ENCODE measurements at regions not wholly inside any gene's neighbourhood (a gene's known extent, or its start where the extent isn't known, plus 50 kb on each side); places are given as distances from the start of the nearest gene placed in this dataset.

DNA sequence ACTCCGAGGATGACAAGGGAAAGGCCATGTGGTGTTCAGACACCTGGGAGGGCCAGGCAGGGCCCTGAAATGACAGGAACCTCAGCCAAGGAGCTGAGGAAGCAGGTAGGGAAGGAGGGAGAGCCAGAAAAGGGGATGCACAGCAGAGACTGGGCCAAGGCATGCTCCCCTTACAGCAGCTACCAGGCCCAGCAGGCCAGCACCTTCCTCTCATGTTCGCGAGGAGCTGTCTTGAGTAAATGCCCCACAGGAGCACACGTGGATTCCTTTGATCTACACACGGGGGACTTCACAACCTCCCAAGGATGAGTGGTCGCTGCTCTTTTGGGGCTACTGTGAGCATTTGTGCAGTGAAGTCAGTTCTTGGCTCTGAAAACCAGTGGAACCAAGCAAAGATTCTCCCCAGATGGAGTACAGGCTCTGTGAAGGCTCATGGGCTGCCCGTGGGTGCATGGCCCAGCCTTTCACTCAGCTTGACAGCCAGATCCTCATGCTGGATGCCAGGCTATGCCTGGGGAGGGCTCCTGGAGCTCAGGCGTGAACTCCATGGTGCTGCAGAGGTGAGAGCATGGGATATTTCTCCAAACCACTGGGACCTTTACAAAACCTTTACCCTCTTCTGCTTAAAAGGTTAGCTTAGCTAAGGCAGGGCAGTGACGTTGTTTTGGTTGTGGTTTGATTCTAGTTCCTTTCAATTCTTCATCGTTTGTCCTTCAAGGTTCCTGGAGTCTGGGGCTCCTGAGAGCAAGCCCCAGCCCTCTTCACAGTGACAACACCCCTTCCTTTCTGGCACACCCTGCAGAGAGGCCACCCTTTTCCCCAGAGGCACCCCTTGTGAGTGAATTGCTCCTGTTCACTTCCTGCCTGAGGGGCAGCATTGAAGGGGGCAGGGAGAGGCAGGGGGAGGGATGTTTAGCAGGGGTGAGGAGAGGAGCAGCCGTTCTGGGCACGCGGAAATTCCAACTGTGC, 74.2 kb upstream of the ZPBP start:
- no peak for DNase-seq

DNA sequence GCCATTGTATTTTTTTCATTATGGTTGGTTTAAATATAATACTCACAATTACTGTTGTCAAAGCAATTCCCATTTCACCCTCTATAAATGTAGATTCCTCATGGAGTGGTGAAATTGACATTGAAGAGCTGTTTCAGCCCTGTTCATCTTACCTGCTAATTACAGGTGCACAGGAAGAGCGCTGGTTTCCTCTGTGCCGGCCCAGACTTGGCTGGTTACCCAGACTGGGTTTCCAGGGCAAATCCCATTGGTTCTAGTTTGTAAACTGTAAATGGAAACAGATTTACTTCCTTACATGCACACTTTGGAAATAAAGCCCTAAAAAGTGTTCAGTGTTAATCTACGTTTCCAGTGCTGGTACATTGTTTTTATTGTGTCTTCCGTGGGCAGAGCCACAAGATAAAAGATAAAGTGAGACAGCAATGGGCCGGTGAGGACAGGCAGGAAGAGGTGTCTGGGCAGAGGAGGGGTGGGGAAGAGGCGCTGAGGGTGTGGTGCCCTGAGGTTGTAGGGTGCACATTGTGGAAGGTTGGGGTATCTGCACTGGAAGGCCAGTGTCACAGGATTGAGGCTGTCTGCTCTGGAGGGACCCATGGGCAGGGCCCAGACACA, 71.6 kb upstream of the ZPBP start:
- no peak for DNase-seq

DNA sequence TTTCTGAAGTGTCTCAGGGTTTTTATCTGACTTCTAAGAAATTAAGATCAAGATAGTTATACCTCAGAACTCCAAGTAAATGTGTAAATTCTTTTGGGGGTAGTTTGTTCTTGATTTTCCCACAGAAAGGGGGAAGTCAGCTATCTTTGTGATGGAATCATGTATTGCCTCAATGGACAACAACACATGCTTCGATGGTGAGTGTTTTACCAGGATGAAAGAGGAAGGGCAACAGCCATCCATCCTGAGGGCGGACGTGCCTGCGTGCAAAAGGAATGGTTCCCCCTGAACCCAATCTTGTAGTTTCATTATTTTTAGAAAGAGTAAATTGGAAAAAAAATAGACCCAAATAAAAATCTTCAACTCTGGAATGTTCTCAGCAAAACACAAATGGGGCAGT, 67.2 kb upstream of the ZPBP start:
- DNase-seq = no peak

DNA sequence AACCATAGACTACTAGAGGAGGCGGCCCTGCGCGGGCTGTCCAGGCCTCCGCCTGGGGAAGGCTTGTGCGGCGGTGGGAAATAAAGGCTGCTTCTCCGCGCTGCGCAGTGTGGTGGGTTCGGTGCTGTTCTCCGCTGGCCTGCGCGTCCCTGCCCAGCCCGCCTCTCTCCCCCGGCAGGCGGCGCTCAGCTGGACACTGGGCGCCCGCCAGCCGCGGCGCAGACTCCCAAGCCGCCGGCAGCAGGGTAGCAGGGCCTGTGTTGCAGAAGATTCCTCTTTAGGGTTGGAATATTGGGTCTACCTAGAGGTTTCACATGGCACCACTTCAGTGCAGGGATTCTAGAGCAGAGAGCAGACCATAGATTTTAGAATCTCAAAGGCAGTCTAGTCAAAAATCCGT, 66.1 kb upstream of the ZPBP start:
- DNase-seq = no peak

DNA sequence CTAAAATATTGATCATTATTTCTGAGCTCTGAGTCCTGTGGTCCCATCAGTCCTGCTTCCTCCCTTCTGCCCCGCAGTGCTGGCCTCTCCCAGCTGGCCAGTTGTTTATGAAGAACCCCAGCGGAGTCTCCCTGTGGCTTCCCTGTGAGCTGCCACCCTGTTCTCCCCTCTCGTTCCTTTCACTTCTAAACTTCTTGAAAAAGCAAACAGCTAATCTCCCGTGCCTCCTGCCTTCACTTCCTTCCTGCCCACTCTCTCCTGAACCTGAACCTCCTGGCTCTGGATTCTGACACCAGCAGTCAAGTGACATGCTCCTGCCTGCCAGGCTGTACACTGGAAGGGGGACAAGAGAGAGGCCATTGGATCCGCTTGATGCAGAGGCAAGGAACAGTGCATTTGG, 63.7 kb upstream of the ZPBP start:
- no peak for DNase-seq

DNA sequence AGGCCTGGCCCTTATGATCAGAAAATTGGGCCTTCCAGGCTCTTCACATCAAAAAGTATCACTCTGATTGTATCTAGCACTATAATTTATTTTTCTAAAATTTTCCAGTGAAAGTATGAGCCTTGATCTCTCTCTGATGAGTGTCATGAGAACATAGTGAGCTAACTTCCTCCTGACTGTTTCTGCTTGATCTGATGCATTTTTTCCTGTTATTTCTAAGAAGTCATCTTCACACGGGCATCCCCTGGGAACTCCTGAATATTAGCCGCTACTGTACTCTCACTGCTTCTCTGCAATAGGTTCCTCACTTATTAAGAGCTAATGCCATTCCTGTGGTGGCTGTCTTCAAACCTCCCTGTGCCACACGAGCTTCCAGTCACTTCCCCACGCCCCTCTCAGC, 63.1 kb upstream of the ZPBP start:
- no peak for DNase-seq

DNA sequence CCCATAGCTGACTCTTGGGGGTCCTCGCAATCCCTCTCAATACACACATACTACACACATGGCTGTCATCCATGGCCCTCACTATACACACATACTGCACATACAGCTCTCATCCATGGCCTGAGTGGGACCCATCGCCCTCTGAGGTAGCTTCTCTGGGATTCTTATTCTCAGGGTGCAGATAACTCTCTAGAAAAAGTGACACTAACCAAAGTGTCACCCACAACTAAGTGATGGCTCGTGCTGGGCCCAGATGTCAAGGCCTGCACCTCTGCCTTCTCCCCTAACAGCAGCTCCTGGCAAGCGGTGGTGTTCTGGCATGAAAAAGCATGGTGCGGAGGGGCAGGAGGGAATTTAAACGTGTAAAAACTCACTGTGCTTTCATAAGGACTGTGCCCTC, 62.7 kb upstream of the ZPBP start:
- no peak for DNase-seq

DNA sequence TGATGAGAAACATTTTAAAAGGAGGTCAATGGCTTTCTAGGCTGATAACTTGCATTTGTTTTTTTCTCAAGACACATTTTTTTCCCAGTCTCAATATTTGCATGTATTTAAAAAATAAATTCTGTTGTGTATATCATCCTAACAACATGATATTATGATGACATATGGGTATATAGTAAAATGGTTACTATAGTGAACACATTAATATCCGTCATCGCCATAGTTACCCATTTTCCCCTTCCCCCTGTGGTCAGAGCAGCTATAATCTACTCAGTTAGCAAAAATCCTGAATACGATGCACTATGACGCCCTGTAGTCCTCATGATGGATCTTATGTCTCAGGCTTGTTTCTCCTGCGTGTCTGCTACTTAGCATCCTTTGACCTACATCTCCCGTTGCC, 60.9 kb upstream of the ZPBP start:
- DNase-seq = no peak

DNA sequence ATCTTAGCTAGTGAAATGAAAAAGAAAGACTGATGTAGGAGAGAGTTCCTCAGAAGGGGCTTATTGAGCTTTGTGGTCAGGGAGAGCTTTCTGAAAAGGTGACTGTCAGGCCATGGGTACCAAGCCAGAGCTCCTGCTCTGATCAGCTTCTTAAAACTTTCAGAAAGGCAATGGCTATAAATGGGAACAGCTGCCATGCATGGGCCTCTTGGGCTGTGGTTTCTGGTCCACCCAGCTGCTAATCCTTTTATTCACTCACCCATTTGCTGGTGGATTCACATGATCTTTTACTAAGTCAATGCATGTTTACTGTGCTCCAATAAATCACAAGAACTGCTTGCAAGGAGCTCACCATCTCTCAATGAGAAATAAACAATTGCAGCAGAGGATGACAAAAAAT, 60.1 kb upstream of the ZPBP start:
- no peak for DNase-seq

DNA sequence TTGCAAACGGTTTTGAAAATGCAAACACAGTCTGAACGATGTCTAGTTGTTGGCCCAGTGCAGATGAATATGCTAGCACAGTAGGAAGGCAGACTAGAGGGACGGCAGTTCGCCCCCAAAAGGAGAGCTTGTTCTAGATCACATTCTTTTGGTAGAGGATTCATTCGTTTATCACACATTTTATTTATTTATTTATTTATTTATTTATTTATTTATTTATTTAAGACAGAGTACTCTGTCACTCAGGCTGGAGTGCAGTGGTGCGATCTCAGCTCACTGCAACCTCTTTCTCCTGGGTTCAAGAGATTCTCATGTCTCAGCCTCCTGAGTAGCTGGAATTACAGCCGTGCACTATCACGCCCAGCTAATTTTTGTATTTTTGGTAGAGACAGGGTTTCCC, 59.4 kb upstream of the ZPBP start:
- DNase-seq = no peak

DNA sequence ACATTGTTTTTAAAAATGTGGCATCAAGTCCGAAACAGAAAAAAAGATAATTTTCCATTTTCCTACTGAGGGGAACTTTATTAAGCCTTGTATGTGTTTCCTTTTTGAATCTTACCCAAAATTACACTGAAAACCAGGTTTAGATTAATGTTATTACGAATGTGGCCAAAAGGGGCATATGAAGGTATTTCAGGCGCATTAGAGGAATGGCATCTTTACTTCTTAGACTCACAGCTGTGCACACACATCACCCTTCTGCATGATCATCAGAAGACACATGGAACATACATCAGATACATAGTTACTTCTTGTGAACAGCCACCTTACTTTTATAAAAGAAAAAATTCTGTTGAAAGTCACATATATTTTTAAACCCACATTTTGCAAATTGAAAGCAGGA, 58.6 kb upstream of the ZPBP start:
- DNase-seq = no peak

DNA sequence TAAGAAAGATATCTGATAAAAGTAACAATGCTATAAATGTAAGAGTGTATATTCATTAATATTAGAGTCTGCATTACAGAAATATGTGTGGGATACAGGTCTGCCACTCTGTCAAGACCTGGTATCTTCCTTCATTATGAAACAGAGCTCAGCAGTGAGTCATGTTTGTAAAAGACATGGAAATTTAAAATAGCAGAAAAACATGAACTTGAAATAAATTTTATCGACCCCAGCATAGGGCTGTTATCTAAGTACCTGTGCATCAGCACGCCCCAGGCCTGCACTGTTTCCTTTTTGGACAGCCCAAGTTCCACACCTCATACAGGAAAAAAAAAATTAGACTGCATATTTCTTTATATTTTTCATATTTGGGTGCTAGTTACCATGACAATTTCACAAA, 58.0 kb upstream of the ZPBP start:
- DNase-seq = no peak

DNA sequence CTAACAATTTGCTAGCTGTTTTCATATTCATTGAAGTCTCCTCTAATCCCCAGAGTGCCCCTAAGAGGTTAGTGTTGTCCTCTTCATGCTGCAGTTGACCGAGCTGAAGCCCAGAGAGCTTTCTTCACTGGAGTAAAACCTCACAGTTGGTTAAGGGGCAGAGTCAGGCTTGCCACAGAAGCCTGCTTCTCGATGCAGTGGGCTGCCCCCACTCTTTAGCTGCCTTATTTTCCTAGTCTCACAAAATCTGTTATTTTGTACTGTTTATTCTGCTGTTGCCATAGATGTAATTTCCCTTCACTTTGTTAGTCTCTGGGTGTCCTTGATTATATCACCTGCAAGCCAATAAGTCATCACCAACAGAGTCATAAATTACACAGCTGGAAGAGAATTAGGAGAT, 56.3 kb upstream of the ZPBP start:
- no peak for DNase-seq

DNA sequence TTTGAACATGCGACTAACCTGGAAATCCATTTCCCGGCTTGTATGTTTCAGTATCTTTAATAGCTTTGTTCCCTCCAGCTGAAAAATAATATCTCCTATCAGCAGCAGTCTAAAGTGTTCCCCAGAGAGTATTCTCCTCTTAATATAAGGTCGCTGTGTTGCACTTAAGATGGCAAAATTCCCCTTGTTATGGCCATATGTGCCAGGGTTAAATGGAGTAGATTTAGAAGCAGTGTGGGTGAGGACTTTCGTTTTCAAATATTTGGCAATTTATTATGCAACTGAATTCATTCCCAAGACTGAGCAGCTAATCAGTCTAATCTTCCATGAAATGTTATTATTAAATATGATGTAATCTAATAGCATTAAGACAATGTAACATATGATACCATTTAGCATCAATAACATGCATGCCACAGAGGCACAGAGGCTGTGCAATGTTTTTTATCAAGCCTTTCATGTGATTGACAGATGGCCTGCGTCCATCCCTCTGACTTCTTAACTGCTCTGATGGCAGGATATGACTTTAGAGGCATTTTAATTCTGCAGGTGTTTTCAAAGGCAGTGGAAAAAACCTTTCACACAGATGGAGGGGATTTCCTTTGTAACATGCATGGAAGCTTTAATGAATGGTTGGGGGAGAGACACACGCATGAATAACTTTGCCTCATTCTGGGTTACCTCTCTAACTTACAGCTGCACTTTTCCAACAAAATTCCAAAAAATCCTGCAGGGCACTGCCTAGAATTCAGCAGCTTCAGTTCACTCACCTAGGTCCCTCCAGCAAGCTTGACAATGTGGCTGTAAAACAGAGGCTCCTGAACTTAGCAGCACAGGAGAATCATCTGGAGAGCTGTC, 55.1 kb upstream of the ZPBP start:
- peak in 1 of 3 donors; percentile 5 for DNase-seq

DNA sequence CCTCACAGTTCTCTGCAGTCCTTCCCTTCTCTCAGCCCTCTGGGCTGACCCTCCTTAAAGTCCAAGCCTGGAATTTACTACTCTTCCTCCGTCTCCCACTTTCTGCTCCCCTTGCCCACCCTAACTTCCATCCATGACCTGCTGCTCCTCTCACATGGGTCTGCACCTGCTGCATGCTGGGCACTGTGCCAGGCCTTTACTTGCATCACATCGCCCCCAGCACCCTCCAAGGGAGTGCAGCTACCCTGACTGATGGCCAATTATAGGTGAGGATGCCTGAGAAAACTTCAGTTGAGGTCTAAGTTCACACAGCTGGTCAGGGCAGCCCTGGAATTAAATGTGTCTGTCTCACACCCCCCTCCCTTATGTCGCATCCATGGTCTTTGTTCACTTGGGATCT, 53.6 kb upstream of the ZPBP start:
- DNase-seq = no peak

DNA sequence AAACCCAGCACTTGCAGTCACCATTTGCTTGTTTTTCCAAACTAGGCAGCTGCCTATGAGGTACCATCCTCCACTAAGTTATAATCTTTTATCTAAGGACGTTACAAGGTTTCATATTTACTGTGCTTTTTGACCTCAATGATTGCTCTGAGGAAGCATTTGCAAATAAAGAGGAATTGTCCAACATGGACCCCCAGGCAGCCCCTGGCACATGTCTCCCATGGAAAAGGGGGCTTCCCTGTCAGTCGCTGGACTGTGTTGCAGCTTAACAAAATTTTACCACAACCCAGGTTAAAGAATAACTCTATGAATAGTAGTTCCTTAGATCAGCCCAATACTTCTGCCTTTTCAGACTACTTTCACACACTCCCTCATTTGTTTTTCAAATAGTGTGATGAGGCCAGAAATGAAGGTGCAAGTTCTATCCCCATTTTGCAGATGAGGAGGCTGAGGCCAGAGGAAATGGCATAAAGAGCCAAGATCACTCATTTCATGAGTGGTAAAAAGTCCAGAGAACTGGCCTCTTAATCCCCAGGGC, 52.8 kb upstream of the ZPBP start:
- DNase-seq = no peak

DNA sequence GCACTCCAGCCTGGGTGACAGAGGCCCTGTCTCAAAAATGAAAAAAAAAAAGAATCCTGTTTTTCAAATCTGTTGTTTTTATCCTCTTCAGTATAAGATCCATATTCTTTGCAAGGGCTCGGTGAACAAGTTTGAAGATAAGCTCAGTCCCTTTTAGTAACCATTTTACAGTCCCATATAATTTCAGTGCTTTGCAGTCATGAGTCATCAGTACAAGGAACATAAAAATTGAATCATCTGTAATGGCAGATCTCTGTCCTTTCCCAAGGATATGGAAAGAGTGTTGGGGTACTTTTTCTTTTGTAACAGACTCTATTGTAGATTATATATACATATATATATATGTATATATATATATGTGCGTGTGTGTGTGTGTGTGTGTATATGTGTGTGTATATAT, 52.2 kb upstream of the ZPBP start:
- DNase-seq = no peak

All from muscle of back (tissue), 3 donors.